ENCODE measurements at regions not wholly inside any gene's neighbourhood (a gene's known extent, or its start where the extent isn't known, plus 50 kb on each side); places are given as distances from the start of the nearest gene placed in this dataset.
A peak's percentile ranks its signal among the peaks of the same experiment; 100 is the strongest.

DNA sequence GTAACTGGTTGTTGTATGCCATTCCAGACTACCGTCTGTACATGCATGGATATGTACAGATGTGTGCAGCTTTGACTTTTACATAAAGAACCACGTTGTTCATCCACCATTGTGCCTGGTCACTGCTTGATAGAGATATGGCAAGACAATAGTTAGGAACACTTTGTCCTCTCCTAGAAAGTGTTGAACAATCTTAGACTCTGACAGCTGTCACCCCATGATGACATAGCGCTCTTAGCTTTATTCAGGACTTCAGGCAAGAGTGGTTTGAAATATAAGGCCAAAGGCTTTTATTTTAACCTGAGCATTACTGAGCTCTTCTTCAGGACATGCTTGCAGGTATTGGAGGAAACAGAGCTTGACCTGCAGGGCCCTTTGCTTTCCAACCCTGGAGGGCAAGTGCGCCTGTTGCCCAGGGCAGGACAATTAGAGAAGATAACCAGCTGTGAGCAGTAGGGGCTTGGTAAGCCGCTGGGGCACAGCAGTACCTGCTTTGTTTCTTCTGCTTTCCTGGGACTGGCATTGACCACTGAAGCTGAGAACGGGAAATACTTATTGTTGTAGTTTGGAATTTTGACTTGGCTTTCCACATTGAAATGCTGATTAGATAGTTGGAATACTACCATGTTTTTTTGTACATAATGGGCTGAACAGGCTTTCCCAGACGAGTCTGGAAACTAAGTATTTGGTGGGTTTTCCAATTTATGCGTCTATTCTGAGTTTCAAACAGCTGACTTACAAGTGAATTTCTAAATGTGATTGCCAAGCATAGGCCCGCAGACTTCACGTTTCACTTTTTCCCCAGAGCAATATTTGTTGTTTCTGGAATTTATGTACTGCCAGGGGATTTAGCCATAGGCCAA lies 51.1 kb downstream of the GARRE1 start:
- Histone ChIP-seq H3K4me1 (peaks cover 5 to 34% (median 31%) of the 10 kb centered on the region in 4 donors), H3K9me3 (no peaks in the 10 kb centered on the region), H3K36me3 (peaks cover 0 to 43% (median 30%) of the 10 kb centered on the region in 4 donors), H3K27ac (replicated peaks in 1 of 4) (peak overlapping the region in 3 of 4 donors; percentile 15 to 47 (median 42)), H3K4me3 (no peak overlapping the region), H3K27me3 (no peaks in the 10 kb centered on the region)
- intact Hi-C loops (cut with DNase I), result no loop called here
- no peak for TF ChIP-seq POLR2AphosphoS5 (IDR thresholded peaks at IDR 0.05)
- TF ChIP-seq, protein P1, sequence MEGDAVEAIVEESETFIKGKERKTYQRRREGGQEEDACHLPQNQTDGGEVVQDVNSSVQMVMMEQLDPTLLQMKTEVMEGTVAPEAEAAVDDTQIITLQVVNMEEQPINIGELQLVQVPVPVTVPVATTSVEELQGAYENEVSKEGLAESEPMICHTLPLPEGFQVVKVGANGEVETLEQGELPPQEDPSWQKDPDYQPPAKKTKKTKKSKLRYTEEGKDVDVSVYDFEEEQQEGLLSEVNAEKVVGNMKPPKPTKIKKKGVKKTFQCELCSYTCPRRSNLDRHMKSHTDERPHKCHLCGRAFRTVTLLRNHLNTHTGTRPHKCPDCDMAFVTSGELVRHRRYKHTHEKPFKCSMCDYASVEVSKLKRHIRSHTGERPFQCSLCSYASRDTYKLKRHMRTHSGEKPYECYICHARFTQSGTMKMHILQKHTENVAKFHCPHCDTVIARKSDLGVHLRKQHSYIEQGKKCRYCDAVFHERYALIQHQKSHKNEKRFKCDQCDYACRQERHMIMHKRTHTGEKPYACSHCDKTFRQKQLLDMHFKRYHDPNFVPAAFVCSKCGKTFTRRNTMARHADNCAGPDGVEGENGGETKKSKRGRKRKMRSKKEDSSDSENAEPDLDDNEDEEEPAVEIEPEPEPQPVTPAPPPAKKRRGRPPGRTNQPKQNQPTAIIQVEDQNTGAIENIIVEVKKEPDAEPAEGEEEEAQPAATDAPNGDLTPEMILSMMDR (IDR thresholded peaks at IDR 0.05), result no peak
- no peak for TF ChIP-seq POLR2A (IDR thresholded peaks at IDR 0.05; ENCODE audit: low read depth)
- no peak for DNase-seq (ENCODE audit: extremely low spot score)
- 85% methylated on average over 9 of the region's 10 CpGs for WGBS

DNA sequence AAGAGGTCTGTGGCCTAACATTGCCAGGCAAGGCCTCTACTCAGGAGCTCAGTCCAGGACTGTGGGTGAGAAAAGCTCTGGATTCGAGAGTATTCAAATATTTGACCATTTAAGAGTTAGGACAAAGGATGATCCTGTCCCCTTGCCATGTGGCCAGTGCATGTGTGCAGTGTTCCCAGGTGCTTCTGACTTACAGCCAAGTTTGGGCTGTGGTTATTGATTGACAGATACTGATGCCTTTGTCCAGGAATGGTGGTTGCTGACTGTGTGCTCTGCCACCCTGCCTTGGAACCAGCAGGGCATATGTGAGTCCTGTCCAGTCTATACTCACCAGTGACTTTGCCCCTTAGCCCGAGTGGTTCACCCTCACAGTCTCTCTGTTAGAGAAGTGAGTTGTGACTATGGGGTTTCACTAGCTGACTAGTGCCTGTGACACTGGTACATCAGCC lies 51.9 kb downstream of the GARRE1 start:
- no peak for DNase-seq (ENCODE audit: extremely low spot score)
- TF ChIP-seq POLR2AphosphoS5 (IDR thresholded peaks at IDR 0.05) (no peak), EP300 (IDR thresholded peaks at IDR 0.05) (no peak), POLR2A (IDR thresholded peaks at IDR 0.05; ENCODE audit: low read depth) (no peak)
- TF ChIP-seq, protein P1 (IDR thresholded peaks at IDR 0.05), result no peak
- intact Hi-C loops (cut with DNase I), result no loop called here
- Histone ChIP-seq H3K27me3 (no peaks in the 10 kb centered on the region), H3K27ac (replicated peaks in 1 of 4) (peak overlapping the region in 3 of 4 donors; percentile 15 to 47 (median 42)), H3K36me3 (peaks cover 0 to 35% (median 23%) of the 10 kb centered on the region in 4 donors), H3K4me1 (peaks cover 5 to 38% (median 37%) of the 10 kb centered on the region in 4 donors), H3K4me3 (no peak overlapping the region), H3K9me3 (no peaks in the 10 kb centered on the region)
- WGBS, result 100% methylated on average over 1 of the region's 2 CpGs

DNA sequence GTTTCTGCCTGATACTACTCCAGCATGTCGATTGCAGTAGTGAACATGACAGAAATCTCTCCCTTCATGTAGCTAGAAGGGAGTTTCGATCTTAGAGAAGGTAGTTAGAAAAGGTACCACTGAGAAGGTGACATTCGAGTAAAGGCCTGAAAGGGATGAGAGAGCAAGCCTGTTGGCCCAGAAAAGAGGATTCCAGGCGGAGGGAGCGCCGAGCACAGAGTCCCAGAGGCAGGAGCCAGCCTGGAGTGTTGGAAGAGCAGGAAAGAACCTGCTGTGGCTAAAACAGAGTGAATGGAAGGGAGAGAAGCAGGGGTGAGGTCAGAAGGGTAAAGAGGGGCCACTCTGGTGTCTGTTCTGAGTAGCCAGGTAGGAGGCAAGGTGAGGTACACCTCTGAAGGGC lies 52.5 kb downstream of the GARRE1 start:
- peaks cover 0 to 30% (median 20%) of the 10 kb centered on the region in 4 donors for H3K36me3 ChIP-seq
- no peak for DNase-seq (ENCODE audit: extremely low spot score)
- intact Hi-C loops (cut with DNase I), result no loop called here
- peak overlapping the region in 1 of 4 donors; percentile 47 for H3K27ac ChIP-seq (replicated peaks in 1 of 4)
- H3K4me1 ChIP-seq, result peaks cover 5 to 42% (median 38%) of the 10 kb centered on the region in 4 donors
- TF ChIP-seq POLR2AphosphoS5 (IDR thresholded peaks at IDR 0.05) (no peak), EP300 (IDR thresholded peaks at IDR 0.05) (no peak), POLR2A (IDR thresholded peaks at IDR 0.05; ENCODE audit: low read depth) (no peak)
- TF ChIP-seq, protein P1 (IDR thresholded peaks at IDR 0.05), result no peak
- no peak overlapping the region for H3K4me3 ChIP-seq
- H3K9me3 ChIP-seq, result no peaks in the 10 kb centered on the region
- no peaks in the 10 kb centered on the region for H3K27me3 ChIP-seq
- 89% methylated on average over 6 of the region's 6 CpGs for WGBS

DNA sequence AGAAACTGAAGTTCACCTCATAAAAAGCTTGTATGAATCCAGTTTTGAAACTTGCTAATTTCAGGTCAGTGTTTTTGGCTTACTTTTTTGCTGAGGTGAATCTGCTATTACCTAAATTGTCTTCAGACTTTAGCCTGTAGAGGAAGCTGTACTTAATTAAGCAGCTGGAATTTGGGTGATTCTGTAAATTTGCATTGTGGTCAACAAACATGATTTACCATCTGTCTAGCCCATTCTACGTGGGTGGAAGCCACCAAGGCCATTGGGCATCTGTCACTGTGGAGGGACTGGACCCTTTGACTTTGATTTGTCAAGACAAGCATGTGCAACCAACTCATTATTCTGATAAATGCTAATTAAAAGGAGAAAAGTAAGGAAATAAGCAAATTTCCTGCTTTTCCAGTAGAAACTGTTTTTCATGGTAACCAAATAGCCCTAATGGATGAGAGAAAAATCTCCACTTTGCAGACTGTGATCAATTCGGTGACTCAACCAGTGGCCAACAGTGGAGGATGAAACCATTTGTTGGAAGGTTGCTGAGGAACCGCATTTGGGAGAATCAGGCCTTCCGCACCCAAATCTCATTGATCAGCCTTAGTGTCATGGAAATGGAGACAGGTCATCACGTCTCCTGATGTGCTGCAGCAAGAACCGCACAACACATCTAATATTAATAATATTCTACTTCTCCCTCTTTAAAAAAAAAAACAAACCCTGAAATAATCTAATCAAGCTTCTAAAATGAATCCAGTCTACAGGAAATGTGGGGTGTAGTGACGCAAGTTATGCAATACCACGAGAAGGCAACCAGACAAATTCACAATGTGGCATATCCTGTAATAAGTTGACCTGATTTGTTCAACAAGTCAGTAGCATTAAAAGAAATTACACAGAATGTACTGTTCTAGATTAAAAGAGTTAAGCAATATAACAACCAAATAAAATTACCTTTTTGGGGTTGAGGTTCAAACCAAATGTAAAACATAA lies 54.3 kb downstream of the GARRE1 start:
- peaks cover 5 to 42% (median 40%) of the 10 kb centered on the region in 4 donors for H3K4me1 ChIP-seq
- 90% methylated on average over 8 of the region's 8 CpGs for WGBS

More for the DNA sequence above, 54.3 kb downstream of the GARRE1 start:
- TF ChIP-seq POLR2AphosphoS5 (IDR thresholded peaks at IDR 0.05), result no peak
- Histone ChIP-seq H3K9me3 (no peaks in the 10 kb centered on the region), H3K27ac (replicated peaks in 1 of 4) (no peak overlapping the region), H3K27me3 (no peaks in the 10 kb centered on the region), H3K36me3 (peaks cover 0 to 16% (median 11%) of the 10 kb centered on the region in 4 donors), H3K4me3 (no peak overlapping the region)
- intact Hi-C loops (cut with DNase I), result no loop called here
- no peak for DNase-seq (ENCODE audit: extremely low spot score)

Measured in esophagus muscularis mucosa (tissue), 4 donors.